ENCODE measurements at regions not wholly inside any gene's neighbourhood (a gene's known extent, or its start where the extent isn't known, plus 50 kb on each side); places are given as distances from the start of the nearest gene placed in this dataset.

DNA sequence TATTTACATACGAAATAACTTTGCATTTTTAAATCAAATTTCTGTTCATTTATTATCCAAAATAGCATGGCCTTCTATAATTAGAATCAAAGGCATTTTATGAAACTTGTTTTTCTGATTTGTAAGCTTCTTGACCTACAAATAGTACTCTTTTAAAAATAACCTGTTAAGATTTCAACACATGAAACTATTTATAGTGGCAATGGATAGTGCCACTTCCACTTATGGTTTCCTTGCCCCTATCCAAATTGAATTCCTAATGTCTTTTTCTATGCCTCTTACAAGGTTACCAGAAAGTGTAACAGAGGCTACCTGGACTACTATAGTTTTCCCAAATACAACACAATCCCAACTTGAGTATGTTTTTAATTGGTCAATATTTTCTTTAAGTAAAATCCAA is 263.5 kb downstream of the SEMA3D start:
- no peak for TF ChIP-seq POLR2A (IDR thresholded peaks at IDR 0.05)
- TF ChIP-seq, protein P1, sequence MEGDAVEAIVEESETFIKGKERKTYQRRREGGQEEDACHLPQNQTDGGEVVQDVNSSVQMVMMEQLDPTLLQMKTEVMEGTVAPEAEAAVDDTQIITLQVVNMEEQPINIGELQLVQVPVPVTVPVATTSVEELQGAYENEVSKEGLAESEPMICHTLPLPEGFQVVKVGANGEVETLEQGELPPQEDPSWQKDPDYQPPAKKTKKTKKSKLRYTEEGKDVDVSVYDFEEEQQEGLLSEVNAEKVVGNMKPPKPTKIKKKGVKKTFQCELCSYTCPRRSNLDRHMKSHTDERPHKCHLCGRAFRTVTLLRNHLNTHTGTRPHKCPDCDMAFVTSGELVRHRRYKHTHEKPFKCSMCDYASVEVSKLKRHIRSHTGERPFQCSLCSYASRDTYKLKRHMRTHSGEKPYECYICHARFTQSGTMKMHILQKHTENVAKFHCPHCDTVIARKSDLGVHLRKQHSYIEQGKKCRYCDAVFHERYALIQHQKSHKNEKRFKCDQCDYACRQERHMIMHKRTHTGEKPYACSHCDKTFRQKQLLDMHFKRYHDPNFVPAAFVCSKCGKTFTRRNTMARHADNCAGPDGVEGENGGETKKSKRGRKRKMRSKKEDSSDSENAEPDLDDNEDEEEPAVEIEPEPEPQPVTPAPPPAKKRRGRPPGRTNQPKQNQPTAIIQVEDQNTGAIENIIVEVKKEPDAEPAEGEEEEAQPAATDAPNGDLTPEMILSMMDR (IDR thresholded peaks at IDR 0.05) = no peak
